H9 (cell line): ENCODE measurements at regions not wholly inside any gene's neighbourhood (a gene's known extent, or its start where the extent isn't known, plus 50 kb on each side); places are given as distances from the start of the nearest gene placed in this dataset.

Experiments
- DNase-seq: peaks from one replicate; pipeline ENCODE4 v3.0.0-alpha.2; 2017
- H2AFZ ChIP-seq: one replicate; pipeline ENCODE4 v1.6.1; 2013; ENCODE audit warnings: mild to moderate bottlenecking, low read length, control low read depth, moderate library complexity
- H2AK5ac ChIP-seq: 2 replicates; pipeline ENCODE4 v1.6.1; 2013; ENCODE audit warnings: low read length, control low read depth, mixed read lengths; ENCODE audit not compliant: insufficient read length
- H2BK120ac ChIP-seq: one replicate; pipeline ENCODE4 v1.6.1; 2013; ENCODE audit warnings: low read depth, mild to moderate bottlenecking, low read length, control low read depth, inconsistent platforms; ENCODE audit not compliant: poor library complexity, severe bottlenecking
- H2BK12ac ChIP-seq: 2 replicates; pipeline ENCODE4 v1.6.1; 2013; ENCODE audit warnings: low read length, control low read depth, mixed read lengths, low read depth; ENCODE audit not compliant: insufficient read length
- H2BK15ac ChIP-seq: 2 replicates; pipeline ENCODE4 v1.6.1; 2013; ENCODE audit warnings: low read depth, low read length, control low read depth
- H2BK20ac ChIP-seq: one replicate; pipeline ENCODE4 v1.6.1; 2013; ENCODE audit warnings: low read depth, mild to moderate bottlenecking, low read length, control low read depth, inconsistent platforms; ENCODE audit not compliant: poor library complexity, severe bottlenecking
- H2BK5ac ChIP-seq: 2 replicates; pipeline ENCODE4 v1.6.1; 2013; ENCODE audit warnings: low read length, control low read depth, mixed read lengths; ENCODE audit not compliant: insufficient read length
- H3K14ac ChIP-seq: 2 replicates; pipeline ENCODE4 v1.6.1; 2013; ENCODE audit warnings: low read length, control low read depth; ENCODE audit not compliant: insufficient read depth
- H3K18ac ChIP-seq: 2 replicates; pipeline ENCODE4 v1.6.1; 2013; ENCODE audit warnings: low read depth, mild to moderate bottlenecking, mixed read lengths, low read length, control low read depth; ENCODE audit not compliant: insufficient read length
- H3K23ac ChIP-seq: 2 replicates; pipeline ENCODE4 v1.6.1; 2013; ENCODE audit warnings: low read length, control low read depth, mixed read lengths, low read depth; ENCODE audit not compliant: insufficient read length
- H3K23me2 ChIP-seq: 2 replicates; pipeline ENCODE4 v1.6.1; 2013; ENCODE audit warnings: low read depth, mild to moderate bottlenecking, mixed read lengths, low read length, control low read depth; ENCODE audit not compliant: insufficient read length, poor library complexity, severe bottlenecking
- H3K27ac ChIP-seq: 2 replicates; pipeline ENCODE4 v1.5.1; 2013; ENCODE audit warnings: low read length, control low read depth, mixed read lengths, low read depth; ENCODE audit not compliant: insufficient read length
- H3K27me3 ChIP-seq: 2 replicates; pipeline ENCODE4 v1.6.1; 2013; ENCODE audit warnings: low read length, control low read depth, inconsistent platforms; ENCODE audit not compliant: insufficient read depth
- H3K4ac ChIP-seq: 2 replicates; pipeline ENCODE4 v1.6.1; 2013; ENCODE audit warnings: low read depth, mild to moderate bottlenecking, control low read depth, inconsistent platforms, low read length, moderate library complexity
- H3K4me1 ChIP-seq: 2 replicates; pipeline ENCODE4 v1.6.1; 2013; ENCODE audit warnings: low read length, control low read depth, inconsistent platforms; ENCODE audit not compliant: insufficient read depth
- H3K4me2 ChIP-seq: 2 replicates; pipeline ENCODE4 v1.6.1; 2013; ENCODE audit warnings: low read length, control low read depth, mixed read lengths; ENCODE audit not compliant: insufficient read length, insufficient read depth
- H3K56ac ChIP-seq: 2 replicates; pipeline ENCODE4 v1.6.1; 2013; ENCODE audit warnings: low read depth, mild to moderate bottlenecking, mixed read lengths, low read length, control low read depth; ENCODE audit not compliant: insufficient read length
- H3K79me1 ChIP-seq: 2 replicates; pipeline ENCODE4 v1.6.1; 2013; ENCODE audit warnings: low read depth, mild to moderate bottlenecking, moderate library complexity, low read length, control low read depth, inconsistent platforms; ENCODE audit not compliant: insufficient read depth, poor library complexity, severe bottlenecking
- H3K79me2 ChIP-seq: 2 replicates; pipeline ENCODE4 v1.6.1; 2013; ENCODE audit warnings: low read length, control low read depth, inconsistent platforms; ENCODE audit not compliant: insufficient read depth
- H3K9ac ChIP-seq: 2 replicates; pipeline ENCODE4 v1.6.1; 2013; ENCODE audit warnings: low read length, control low read depth, mixed read lengths; ENCODE audit not compliant: insufficient read length; ENCODE audit errors: extremely low read depth
- H3K9me3 ChIP-seq: one replicate; pipeline ENCODE4 v1.6.1; 2013; ENCODE audit warnings: low read depth, low read length, inconsistent platforms; ENCODE audit not compliant: control insufficient read depth
- H3T11ph ChIP-seq: one replicate; pipeline ENCODE4 v1.6.1; 2013; ENCODE audit warnings: mild to moderate bottlenecking, low read length, control low read depth, inconsistent platforms
- H4K20me1 ChIP-seq: one replicate; pipeline ENCODE4 v1.6.1; 2013; ENCODE audit not compliant: control insufficient read depth, insufficient read length, insufficient read depth
- H4K5ac ChIP-seq: 2 replicates; pipeline ENCODE4 v1.6.1; 2013; ENCODE audit warnings: low read depth, mild to moderate bottlenecking, mixed read lengths, low read length, control low read depth; ENCODE audit not compliant: insufficient read length
- H4K8ac ChIP-seq: replicated peaks from 2 replicates; pipeline ENCODE4 v1.6.1; 2013; ENCODE audit warnings: low read length, control low read depth, mixed read lengths, low read depth; ENCODE audit not compliant: insufficient read length
- H4K91ac ChIP-seq: 2 replicates; pipeline ENCODE4 v1.6.1; 2013; ENCODE audit warnings: low read depth, mild to moderate bottlenecking, moderate library complexity, mixed read lengths, low read length, control low read depth; ENCODE audit not compliant: insufficient read length
- H3K27ac Mint-ChIP-seq, 3 experiments: 2 replicates in 2 of 3; 3 replicates in 1 of 3; pipeline ENCODE4 v1.8.0; 2020 to 2021; ENCODE audit warnings: mixed read lengths in 3 of 3, mild to moderate bottlenecking in 1 of 3, moderate library complexity in 1 of 3
- H3K27me3 Mint-ChIP-seq: 2 replicates; pipeline ENCODE4 v1.8.0; 2021; ENCODE audit warnings: low read depth, mild to moderate bottlenecking, moderate library complexity, mixed read lengths
- H3K36me3 Mint-ChIP-seq, 3 experiments: 2 replicates in 2 of 3; 3 replicates in 1 of 3; pipeline ENCODE4 v1.8.0; 2020 to 2021; ENCODE audit warnings: low read depth in 3 of 3, mixed read lengths in 3 of 3; ENCODE audit not compliant: insufficient read depth in 1 of 3
- H3K4me1 Mint-ChIP-seq, 2 experiments: 2 replicates each; pipeline ENCODE4 v1.8.0; 2020; ENCODE audit warnings: mixed read lengths in 2 of 2
- H3K4me3 Mint-ChIP-seq, 2 experiments: 2 replicates in 1 of 2; 3 replicates in 1 of 2; pipeline ENCODE4 v1.8.0; 2020 to 2021; ENCODE audit warnings: mild to moderate bottlenecking in 2 of 2, mixed read lengths in 2 of 2, moderate library complexity in 1 of 2
- H3K9me3 Mint-ChIP-seq, 2 experiments: 2 replicates in 1 of 2; 3 replicates in 1 of 2; pipeline ENCODE4 v1.8.0; 2020; ENCODE audit warnings: mild to moderate bottlenecking in 2 of 2, mixed read lengths in 2 of 2, moderate library complexity in 1 of 2
- WGBS: extraction: QIAGEN DNeasy Blood & Tissue Kit; methylation state at CpG from one replicate; pipeline ENCODE4 v1.1.7; 2013; ENCODE audit warnings: missing lambda C conversion rate, low lambda C conversion rate, mixed read lengths; ENCODE audit not compliant: insufficient read length; ENCODE audit errors: extremely low coverage; 5-methylcytosine and 5-hydroxymethylcytosine counted together
- TF ChIP-seq, protein P1 (sequence below): fragments of 200-600 bp; sonication (generic); conservative IDR thresholded peaks from 3 replicates; pipeline ENCODE4 v1.8.0; 2021; ENCODE audit warnings: antibody characterized with exemption, mild to moderate bottlenecking

DNA sequence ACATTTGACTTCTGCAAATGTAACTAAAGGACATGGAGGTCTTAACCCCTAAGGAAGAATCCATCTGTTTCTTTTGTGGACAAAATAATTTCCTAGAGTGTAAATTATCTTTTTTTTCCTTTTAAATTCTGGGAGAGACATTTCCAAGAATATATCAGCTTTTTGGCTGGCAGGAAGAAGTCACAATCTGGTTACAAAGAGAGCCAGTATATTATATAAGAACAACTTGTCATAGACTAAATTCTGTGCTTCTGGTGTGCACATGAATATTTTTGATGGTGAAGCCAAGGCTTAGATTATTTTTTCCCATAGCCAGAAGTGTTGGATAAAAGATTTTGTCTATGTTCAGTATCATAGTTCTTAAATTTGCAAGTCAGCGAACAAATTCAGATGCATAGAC is 500.6 kb downstream of the XIRP2 start:
- peaks cover 5% of the 10 kb centered on the region; the same call in 1 of the 2 replicates for H3K4me1 ChIP-seq
- no peaks in the 10 kb centered on the region for H4K20me1 ChIP-seq
- H3K79me1 ChIP-seq, result peaks cover 2% of the 10 kb centered on the region
- no peak overlapping the region for H2BK5ac ChIP-seq
- H4K8ac ChIP-seq, result no peak overlapping the region
- H4K5ac ChIP-seq, result no peak overlapping the region
- no peaks in the 10 kb centered on the region for H3K27me3 ChIP-seq
- H2AK5ac ChIP-seq, result no peak overlapping the region
- DNase-seq, result no peak
- no peak overlapping the region for H2BK12ac ChIP-seq
- H3K23ac ChIP-seq, result no peak overlapping the region
- Mint-ChIP-seq H3K9me3 (no peaks in the 10 kb centered on the region; a peak in 1 of 5 replicates), H3K4me1 (peaks cover 64 to 65% of the 10 kb centered on the region in 2 experiments), H3K27me3 (no peaks in the 10 kb centered on the region), H3K36me3 (peaks cover 0 to 5% (median 2%) of the 10 kb centered on the region in 3 experiments; a peak in 3 of 7 replicates), H3K27ac (no peak overlapping the region), H3K4me3 (no peak overlapping the region)
- WGBS, result no CpG with 5 or more reads among the region's 1 CpG
- no peak overlapping the region for H3T11ph ChIP-seq
- TF ChIP-seq, protein P1, sequence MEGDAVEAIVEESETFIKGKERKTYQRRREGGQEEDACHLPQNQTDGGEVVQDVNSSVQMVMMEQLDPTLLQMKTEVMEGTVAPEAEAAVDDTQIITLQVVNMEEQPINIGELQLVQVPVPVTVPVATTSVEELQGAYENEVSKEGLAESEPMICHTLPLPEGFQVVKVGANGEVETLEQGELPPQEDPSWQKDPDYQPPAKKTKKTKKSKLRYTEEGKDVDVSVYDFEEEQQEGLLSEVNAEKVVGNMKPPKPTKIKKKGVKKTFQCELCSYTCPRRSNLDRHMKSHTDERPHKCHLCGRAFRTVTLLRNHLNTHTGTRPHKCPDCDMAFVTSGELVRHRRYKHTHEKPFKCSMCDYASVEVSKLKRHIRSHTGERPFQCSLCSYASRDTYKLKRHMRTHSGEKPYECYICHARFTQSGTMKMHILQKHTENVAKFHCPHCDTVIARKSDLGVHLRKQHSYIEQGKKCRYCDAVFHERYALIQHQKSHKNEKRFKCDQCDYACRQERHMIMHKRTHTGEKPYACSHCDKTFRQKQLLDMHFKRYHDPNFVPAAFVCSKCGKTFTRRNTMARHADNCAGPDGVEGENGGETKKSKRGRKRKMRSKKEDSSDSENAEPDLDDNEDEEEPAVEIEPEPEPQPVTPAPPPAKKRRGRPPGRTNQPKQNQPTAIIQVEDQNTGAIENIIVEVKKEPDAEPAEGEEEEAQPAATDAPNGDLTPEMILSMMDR, result no peak
- no peak overlapping the region for H2AFZ ChIP-seq
- no peak overlapping the region for H3K18ac ChIP-seq
- H3K56ac ChIP-seq, result no peak overlapping the region
- H3K9me3 ChIP-seq, result no peaks in the 10 kb centered on the region
- no peak overlapping the region for H3K14ac ChIP-seq
- no peak overlapping the region for H2BK20ac ChIP-seq
- H2BK15ac ChIP-seq, result no peak overlapping the region
- no peak overlapping the region for H2BK120ac ChIP-seq
- no peak overlapping the region for H3K4ac ChIP-seq
- no peak overlapping the region for H4K91ac ChIP-seq
- no peak overlapping the region for H3K4me2 ChIP-seq
- H3K23me2 ChIP-seq, result no peaks in the 10 kb centered on the region
- H3K27ac ChIP-seq, result no peak overlapping the region
- no peak overlapping the region for H3K9ac ChIP-seq
- no peaks in the 10 kb centered on the region for H3K79me2 ChIP-seq
